CD14-positive monocyte (primary cell): ENCODE measurements at regions not wholly inside any gene's neighbourhood (a gene's known extent, or its start where the extent isn't known, plus 50 kb on each side); places are given as distances from the start of the nearest gene placed in this dataset.
A peak's percentile ranks its signal among the peaks of the same experiment; 100 is the strongest.

Source experiments
- DNase-seq, 3 donors: peaks; one replicate each; pipeline ENCODE4 v3.0.0-alpha.2; 2011 to 2022
- H2AFZ ChIP-seq: 2 replicates; pipeline ENCODE4 v1.6.0; 2012; ENCODE audit warnings: mild to moderate bottlenecking, low read depth, low read length, inconsistent platforms; ENCODE audit not compliant: insufficient read depth, poor library complexity, severe bottlenecking
- H3K27ac ChIP-seq, 2 donors: 1 replicate in 1 of 2; 2 replicates in 1 of 2; pipeline ENCODE4 v1.5.1; 2012 to 2013; ENCODE audit warnings: low read length in 2 of 2, control low read depth in 1 of 2, inconsistent platforms in 1 of 2, low read depth in 1 of 2, mild to moderate bottlenecking in 1 of 2
- H3K27me3 ChIP-seq, 2 donors: one replicate each; pipeline versions ENCODE4 v1.6.0 to v1.6.1; 2011 to 2013; ENCODE audit warnings: low read length in 2 of 2; ENCODE audit not compliant: control insufficient read depth in 2 of 2, insufficient read depth in 2 of 2
- H3K36me3 ChIP-seq, 2 donors: replicated peaks in 1 of 2; 1 replicate in 1 of 2; 2 replicates in 1 of 2; pipeline versions ENCODE4 v1.5.1 to v1.6.1; 2012 to 2013; ENCODE audit warnings: low read length in 2 of 2, control low read depth in 1 of 2, inconsistent platforms in 1 of 2, mild to moderate bottlenecking in 1 of 2; ENCODE audit not compliant: insufficient read depth in 2 of 2, control insufficient read depth in 1 of 2
- H3K4me1 ChIP-seq, 2 donors: 1 replicate in 1 of 2; 2 replicates in 1 of 2; pipeline versions ENCODE4 v1.5.1 to v1.6.1; 2012 to 2013; ENCODE audit warnings: low read length in 2 of 2, control low read depth in 1 of 2, inconsistent platforms in 1 of 2, mild to moderate bottlenecking in 1 of 2, moderate library complexity in 1 of 2; ENCODE audit not compliant: insufficient read depth in 2 of 2, control insufficient read depth in 1 of 2
- H3K4me2 ChIP-seq: replicated peaks from 2 replicates; pipeline ENCODE3; 2012; ENCODE audit warnings: low read length, moderate library complexity, mild to moderate bottlenecking; ENCODE audit not compliant: poor library complexity, severe bottlenecking; ENCODE audit errors: extremely low read depth
- H3K4me3 ChIP-seq, 3 experiments: fragments of 200-600 bp in 1 of 3; sonication (generic) in 1 of 3; replicated peaks in 1 of 3; 1 replicate in 2 of 3; 2 replicates in 1 of 3; pipeline ENCODE4 v1.5.1; 2011 to 2013; ENCODE audit warnings: low read length in 3 of 3, mild to moderate bottlenecking in 3 of 3, control low read depth in 2 of 3, low read depth in 2 of 3, inconsistent platforms in 1 of 3, moderate library complexity in 1 of 3
- H3K79me2 ChIP-seq: 2 replicates; pipeline ENCODE4 v1.6.0; 2012; ENCODE audit warnings: mild to moderate bottlenecking, control low read depth, inconsistent platforms, low read length, moderate library complexity; ENCODE audit not compliant: insufficient read depth
- H3K9ac ChIP-seq: 2 replicates; pipeline ENCODE4 v1.6.0; 2017; ENCODE audit warnings: low read length, mild to moderate bottlenecking; ENCODE audit not compliant: insufficient read depth, poor library complexity, severe bottlenecking
- H3K9me3 ChIP-seq, 2 donors: replicated peaks in 1 of 2; 1 replicate in 1 of 2; 2 replicates in 1 of 2; pipeline versions ENCODE4 v1.5.1 to v1.6.1; 2012 to 2013; ENCODE audit warnings: low read length in 2 of 2, control low read depth in 1 of 2; ENCODE audit not compliant: control insufficient read depth in 1 of 2, insufficient read depth in 1 of 2
- H4K20me1 ChIP-seq: 2 replicates; pipeline ENCODE4 v1.6.0; 2012; ENCODE audit warnings: mild to moderate bottlenecking, low read length, control low read depth, moderate library complexity; ENCODE audit not compliant: insufficient read depth
- H3K27ac Mint-ChIP-seq, 7 donors: one replicate each; pipeline ENCODE4 v1.8.0; 2020; ENCODE audit warnings: mild to moderate bottlenecking in 7 of 7, mixed read lengths in 7 of 7, moderate library complexity in 6 of 7, inconsistent platforms in 2 of 7
- H3K27me3 Mint-ChIP-seq, 3 donors: one replicate each; pipeline ENCODE4 v1.8.0; 2021 to 2022; ENCODE audit warnings: low read depth in 3 of 3, mild to moderate bottlenecking in 3 of 3, mixed read lengths in 3 of 3, moderate library complexity in 3 of 3, inconsistent platforms in 1 of 3
- H3K36me3 Mint-ChIP-seq, 2 donors: one replicate each; pipeline ENCODE4 v1.8.0; 2020; ENCODE audit warnings: mixed read lengths in 2 of 2, inconsistent platforms in 1 of 2, mild to moderate bottlenecking in 1 of 2
- H3K4me1 Mint-ChIP-seq: one replicate; pipeline ENCODE4 v1.8.0; 2020; ENCODE audit warnings: mild to moderate bottlenecking, mixed read lengths
- H3K4me3 Mint-ChIP-seq, 2 donors: one replicate each; pipeline ENCODE4 v1.8.0; 2020; ENCODE audit warnings: mild to moderate bottlenecking in 2 of 2, mixed read lengths in 2 of 2, moderate library complexity in 1 of 2
- H3K9me3 Mint-ChIP-seq, 7 donors: one replicate each; pipeline ENCODE4 v1.8.0; 2020 to 2022; ENCODE audit warnings: mixed read lengths in 7 of 7, mild to moderate bottlenecking in 6 of 7, moderate library complexity in 6 of 7, inconsistent platforms in 2 of 7
- CTCF ChIP-seq: fragments of 200-600 bp; IDR thresholded peaks from one replicate; pipeline ENCODE4 v1.8.0; 2022; ENCODE audit warnings: antibody characterized with exemption, mild to moderate bottlenecking
- WGBS: methylation state at CpG from one replicate; pipeline ENCODE4 v1.1.5; 2013; ENCODE audit warnings: missing lambda C conversion rate; ENCODE audit not compliant: insufficient coverage; 5-methylcytosine and 5-hydroxymethylcytosine counted together
- intact Hi-C, 2 donors: fragments of 100-400 bp; cut with micrococcal nuclease; formaldehyde crosslinking; loops; one replicate each; pipeline versions ENCODE4 v1.15.0 to v1.15.1; 2023

- Histone ChIP-seq H3K4me2 (no peak overlapping the region), H4K20me1 (no peaks in the 10 kb centered on the region), H3K27ac (no peak overlapping the region), H3K9ac (no peak overlapping the region), H3K4me1 (no peaks in the 10 kb centered on the region), H3K4me3 (no peak overlapping the region), H3K79me2 (no peaks in the 10 kb centered on the region), H2AFZ (no peak overlapping the region), H3K36me3 (no peaks in the 10 kb centered on the region), H3K9me3 (no peaks in the 10 kb centered on the region), H3K27me3 (no peaks in the 10 kb centered on the region)
- Mint-ChIP-seq H3K4me3 (no peak overlapping the region), H3K27me3 (peaks cover 0 to 3% (median 2%) of the 10 kb centered on the region in 3 donors), H3K27ac (no peak overlapping the region), H3K9me3 (no peaks in the 10 kb centered on the region), H3K4me1 (no peaks in the 10 kb centered on the region), H3K36me3 (no peaks in the 10 kb centered on the region)
- DNase-seq, result no peak
- no peak for TF ChIP-seq CTCF
- intact Hi-C loops, result no loop called here
- WGBS, result no CpG with 5 or more reads among the region's 3 CpGs
Observed at GRCh38 chr16:9644258-9644657, 538.0 kb downstream of the GRIN2A start.

GRCh38 chr16:9645911-9646310 lies 536.3 kb downstream of the GRIN2A start:
- no peak overlapping the region for H2AFZ ChIP-seq
- H3K9me3 Mint-ChIP-seq, result no peaks in the 10 kb centered on the region
- H3K9me3 ChIP-seq, result no peaks in the 10 kb centered on the region
- H3K79me2 ChIP-seq, result no peaks in the 10 kb centered on the region
- H3K4me3 Mint-ChIP-seq, result no peak overlapping the region
- no peaks in the 10 kb centered on the region for H3K4me1 ChIP-seq
- H4K20me1 ChIP-seq, result no peaks in the 10 kb centered on the region
- intact Hi-C loops, result no loop called here
- no peak overlapping the region for H3K4me2 ChIP-seq
- WGBS, result 100% methylated on average over 1 of the region's 3 CpGs
- peaks cover 1 to 3% (median 2%) of the 10 kb centered on the region in 3 donors for H3K27me3 Mint-ChIP-seq
- no peaks in the 10 kb centered on the region for H3K36me3 ChIP-seq
- no peaks in the 10 kb centered on the region for H3K4me1 Mint-ChIP-seq
- H3K4me3 ChIP-seq, result no peak overlapping the region
- TF ChIP-seq CTCF, result no peak
- no peak for DNase-seq
- H3K36me3 Mint-ChIP-seq, result no peaks in the 10 kb centered on the region
- H3K27me3 ChIP-seq, result no peaks in the 10 kb centered on the region
- H3K27ac ChIP-seq, result no peak overlapping the region
- no peak overlapping the region for H3K9ac ChIP-seq
- H3K27ac Mint-ChIP-seq, result peak overlapping the region in 2 of 7 donors; percentile 12 to 37
